IMR-90 (cell line): ENCODE measurements at regions not wholly inside any gene's neighbourhood (a gene's known extent, or its start where the extent isn't known, plus 50 kb on each side); places are given as distances from the start of the nearest gene placed in this dataset.

Experiments
- ATAC-seq: fragments of 200-7000 bp; cut with Tn5 transposase; 2 replicates; pipeline ENCODE4 v1.9.1; 2020; ENCODE audit warnings: low read depth, mild to moderate bottlenecking, moderate library complexity
- BruUV-seq: library from RNA; stranded (reverse); fragments of 400-500 nt; replicated peaks from 2 replicates; lab custom pipeline; 2021; lab: Mats Ljungman, UMichigan
- CTCF ChIA-PET: fragments of 300-600 bp; formaldehyde crosslinking; extraction: SDS; loops from one replicate; lab custom pipeline; 2021; ENCODE audit warnings: antibody characterized with exemption; lab: Yijun Ruan, JAX
- POLR2A ChIA-PET: fragments of 300-600 bp; sonication (Branson Sonifier 250); formaldehyde crosslinking; loops from one replicate; lab custom pipeline; 2022; ENCODE audit warnings: antibody characterized with exemption; ENCODE audit not compliant: unreplicated experiment; lab: Charles Lee
- DNase-seq: peaks from one replicate; pipeline ENCODE4 v3.0.0; 2013
- H2AFZ ChIP-seq: replicated peaks from 2 replicates; pipeline ENCODE3; 2013; ENCODE audit warnings: low read length, mild to moderate bottlenecking; ENCODE audit not compliant: poor library complexity
- H2AK5ac ChIP-seq: 2 replicates; pipeline ENCODE4 v1.6.1; 2013; ENCODE audit warnings: low read depth, low read length, inconsistent platforms
- H2AK9ac ChIP-seq: replicated peaks from 2 replicates; pipeline ENCODE3; 2013; ENCODE audit warnings: mild to moderate bottlenecking, low read depth, low read length, moderate library complexity; ENCODE audit not compliant: poor library complexity
- H2BK120ac ChIP-seq: 2 replicates; pipeline ENCODE4 v1.6.1; 2013; ENCODE audit warnings: low read depth, low read length, inconsistent platforms
- H2BK15ac ChIP-seq: 3 replicates; pipeline ENCODE4 v1.6.1; 2013; ENCODE audit warnings: low read depth, low read length, inconsistent platforms
- H2BK20ac ChIP-seq: 2 replicates; pipeline ENCODE4 v1.6.1; 2013; ENCODE audit warnings: low read depth, mild to moderate bottlenecking, inconsistent platforms, low read length, moderate library complexity
- H2BK5ac ChIP-seq: 2 replicates; pipeline ENCODE4 v1.6.1; 2013; ENCODE audit warnings: mild to moderate bottlenecking, low read depth, low read length, inconsistent platforms; ENCODE audit not compliant: poor library complexity, severe bottlenecking
- H3K14ac ChIP-seq: replicated peaks from 2 replicates; pipeline ENCODE4 v1.6.1; 2013; ENCODE audit warnings: low read depth, low read length, inconsistent platforms
- H3K18ac ChIP-seq: 2 replicates; pipeline ENCODE4 v1.6.1; 2013; ENCODE audit warnings: low read depth, low read length, control low read depth
- H3K23ac ChIP-seq: 2 replicates; pipeline ENCODE4 v1.6.1; 2013; ENCODE audit warnings: low read depth, low read length, inconsistent platforms
- H3K27ac ChIP-seq: 2 replicates; pipeline ENCODE4 v1.5.1; 2013; ENCODE audit warnings: mild to moderate bottlenecking, control low read depth, low read length; ENCODE audit not compliant: insufficient read depth
- H3K27me3 ChIP-seq: 2 replicates; pipeline ENCODE4 v1.6.1; 2013; ENCODE audit warnings: low read length; ENCODE audit not compliant: control insufficient read depth, insufficient read depth
- H3K36me3 ChIP-seq: 2 replicates; pipeline ENCODE4 v1.6.1; 2013; ENCODE audit warnings: low read length, mixed read lengths; ENCODE audit not compliant: control insufficient read depth, insufficient read depth
- H3K4ac ChIP-seq: 2 replicates; pipeline ENCODE4 v1.6.1; 2013; ENCODE audit warnings: low read depth, low read length, inconsistent platforms
- H3K4me1 ChIP-seq: 2 replicates; pipeline ENCODE4 v1.6.1; 2013; ENCODE audit warnings: low read length, mixed read lengths; ENCODE audit not compliant: control insufficient read depth, insufficient read depth
- H3K4me2 ChIP-seq: 2 replicates; pipeline ENCODE4 v1.6.1; 2013; ENCODE audit warnings: low read depth, mild to moderate bottlenecking, control low read depth, low read length, moderate library complexity
- H3K4me3 ChIP-seq: 2 replicates; pipeline ENCODE4 v1.5.1; 2013; ENCODE audit warnings: low read depth, mild to moderate bottlenecking, control low read depth, low read length, moderate library complexity; ENCODE audit not compliant: insufficient read depth
- H3K56ac ChIP-seq: 2 replicates; pipeline ENCODE4 v1.6.1; 2013; ENCODE audit warnings: low read length, inconsistent platforms; ENCODE audit not compliant: insufficient read depth; ENCODE audit errors: extremely low read depth
- H3K79me1 ChIP-seq, 2 experiments: 2 replicates each; pipeline ENCODE4 v1.6.1; 2013; ENCODE audit warnings: low read length in 2 of 2, inconsistent platforms in 1 of 2, low read depth in 1 of 2
- H3K9ac ChIP-seq: 2 replicates; pipeline ENCODE4 v1.6.1; 2013; ENCODE audit warnings: low read depth, low read length, control low read depth
- H3K9me1 ChIP-seq: 2 replicates; pipeline ENCODE4 v1.6.1; 2013; ENCODE audit warnings: low read length, inconsistent platforms; ENCODE audit not compliant: insufficient read depth
- H3K9me3 ChIP-seq: 2 replicates; pipeline ENCODE4 v1.6.1; 2013; ENCODE audit warnings: low read length; ENCODE audit not compliant: control insufficient read depth, insufficient read depth
- H4K20me1 ChIP-seq: 2 replicates; pipeline ENCODE4 v1.6.1; 2013; ENCODE audit warnings: low read length, inconsistent platforms; ENCODE audit not compliant: insufficient read depth
- H4K5ac ChIP-seq: 2 replicates; pipeline ENCODE4 v1.6.1; 2013; ENCODE audit warnings: mild to moderate bottlenecking, low read depth, low read length, control low read depth
- H4K8ac ChIP-seq, 2 experiments: 2 replicates each; pipeline ENCODE4 v1.6.1; 2013; ENCODE audit warnings: low read depth in 2 of 2, low read length in 2 of 2, control low read depth in 1 of 2, inconsistent platforms in 1 of 2
- H4K91ac ChIP-seq: 2 replicates; pipeline ENCODE4 v1.6.1; 2013; ENCODE audit warnings: low read depth, low read length, inconsistent platforms; ENCODE audit not compliant: insufficient read depth
- BHLHE40 ChIP-seq: fragments of 150-350 bp; IDR thresholded peaks from 2 replicates; pipeline ENCODE4 v1.6.1; 2016; ENCODE audit warnings: mild to moderate bottlenecking, low read depth, low read length
- CEBPB ChIP-seq: IDR thresholded peaks from 2 replicates; pipeline ENCODE4 v1.6.1; 2012; ENCODE audit warnings: low read depth, low read length, improper control_type of control experiment
- CHD1 ChIP-seq: IDR thresholded peaks from 2 replicates; pipeline ENCODE4 v1.6.1; 2012; ENCODE audit warnings: low read depth, low read length, improper control_type of control experiment
- CTCF ChIP-seq: conservative IDR thresholded peaks from 2 replicates; pipeline ENCODE4 v1.5.1; 2012; ENCODE audit warnings: mild to moderate bottlenecking, low read depth, low read length, improper control_type of control experiment
- ELK1 ChIP-seq: fragments of 150-350 bp; IDR thresholded peaks from 2 replicates; pipeline ENCODE4 v1.6.1; 2016; ENCODE audit warnings: low read depth, mild to moderate bottlenecking, low read length, moderate library complexity, borderline replicate concordance
- FOS ChIP-seq: fragments of 150-350 bp; IDR thresholded peaks from 2 replicates; pipeline ENCODE4 v1.6.1; 2016; ENCODE audit warnings: low read depth, low read length
- MAFK ChIP-seq: IDR thresholded peaks from 2 replicates; pipeline ENCODE4 v1.6.1; 2012; ENCODE audit warnings: low read depth, low read length, improper control_type of control experiment
- MAZ ChIP-seq: IDR thresholded peaks from 2 replicates; pipeline ENCODE4 v1.6.1; 2012; ENCODE audit warnings: low read depth, mild to moderate bottlenecking, low read length, improper control_type of control experiment, moderate library complexity, borderline replicate concordance
- MXI1 ChIP-seq: IDR thresholded peaks from 2 replicates; pipeline ENCODE4 v1.6.1; 2012; ENCODE audit warnings: low read depth, mild to moderate bottlenecking, low read length, moderate library complexity, borderline replicate concordance
- NFE2L2 ChIP-seq: fragments of 150-350 bp; IDR thresholded peaks from 2 replicates; pipeline ENCODE4 v1.6.1; 2016; ENCODE audit warnings: low read depth, mild to moderate bottlenecking, low read length
- POLR2A ChIP-seq: IDR thresholded peaks from 2 replicates; pipeline ENCODE4 v1.6.1; 2012; ENCODE audit warnings: mild to moderate bottlenecking, low read depth, low read length
- RAD21 ChIP-seq: IDR thresholded peaks from 2 replicates; pipeline ENCODE4 v1.6.1; 2012; ENCODE audit warnings: low read length, improper control_type of control experiment
- RCOR1 ChIP-seq: IDR thresholded peaks from 2 replicates; pipeline ENCODE4 v1.6.1; 2012; ENCODE audit warnings: mild to moderate bottlenecking, low read length, improper control_type of control experiment; ENCODE audit not compliant: insufficient replicate concordance
- RFX5 ChIP-seq: IDR thresholded peaks from 2 replicates; pipeline ENCODE4 v1.8.0; 2012; ENCODE audit warnings: low read depth, mild to moderate bottlenecking, low read length, moderate library complexity
- SMC3 ChIP-seq: fragments of 150-350 bp; IDR thresholded peaks from 2 replicates; pipeline ENCODE4 v1.6.1; 2016; ENCODE audit warnings: low read depth, mild to moderate bottlenecking, antibody characterized with exemption, low read length, moderate library complexity
- WGBS, 2 experiments: methylation state at CpG; one replicate each; pipeline versions ENCODE4 v1.1.5 to v1.1.7; 2013; ENCODE audit warnings: missing lambda C conversion rate in 2 of 2; ENCODE audit not compliant: insufficient read length in 1 of 2; ENCODE audit errors: extremely low coverage in 2 of 2; 5-methylcytosine and 5-hydroxymethylcytosine counted together
- dilution Hi-C: fragments of 300-500 bp; cut with HindIII; formaldehyde crosslinking; loops from one replicate; pipeline ENCODE4 v1.14.3; 2018; ENCODE audit warnings: low sequenced_read_pairs; ENCODE audit not compliant: unreplicated experiment
- in situ Hi-C: fragments of 300-500 bp; cut with MboI; formaldehyde crosslinking; loops from 3 replicates; pipeline ENCODE4 v1.14.3; 2019; ENCODE audit warnings: low sequenced_read_pairs, inconsistent platforms, mixed read lengths
- intact Hi-C: fragments of 100-400 bp; cut with micrococcal nuclease; formaldehyde crosslinking; loops from 2 replicates; pipeline ENCODE4 v1.10.0; 2022
- TF ChIP-seq, protein P1 (sequence below): fragments of 150-350 bp; IDR thresholded peaks from 2 replicates; pipeline ENCODE4 v1.6.1; 2017; ENCODE audit warnings: mild to moderate bottlenecking, antibody characterized with exemption, low read length, low read depth

DNA sequence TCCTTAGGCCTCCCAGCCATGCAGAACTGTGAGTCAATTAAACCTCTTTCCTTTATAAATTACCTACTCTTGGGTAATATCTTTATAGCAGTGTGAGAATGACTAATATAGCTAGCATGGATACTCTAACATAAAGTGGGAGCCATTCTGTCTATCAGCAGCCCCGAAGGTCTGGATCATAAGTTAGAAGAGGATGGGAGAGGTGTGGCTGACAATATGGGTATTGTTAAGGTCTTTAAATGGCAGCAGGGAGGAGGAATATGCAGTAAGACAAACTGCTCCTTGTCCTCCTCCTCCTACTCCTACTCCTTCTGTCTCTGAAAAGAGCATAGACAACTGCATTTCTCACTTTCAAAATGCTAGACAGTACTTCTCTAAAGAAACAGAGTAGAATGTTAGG, 214.0 kb upstream of the C1orf87 start:
- Histone ChIP-seq H4K8ac (no peak overlapping the region), H4K5ac (no peak overlapping the region), H3K4me2 (no peak overlapping the region), H3K9me3 (peaks cover 3% of the 10 kb centered on the region; the same call in 1 of the 2 replicates), H2BK120ac (no peak overlapping the region), H3K79me1 (no peaks in the 10 kb centered on the region), H3K23ac (no peak overlapping the region), H2BK20ac (no peak overlapping the region), H2AK5ac (no peak overlapping the region), H2BK15ac (no peak overlapping the region), H3K14ac (no peak overlapping the region), H3K9me1 (no peaks in the 10 kb centered on the region), H3K27ac (no peak overlapping the region), H3K27me3 (no peaks in the 10 kb centered on the region), H2AFZ (no peak overlapping the region), H3K4me1 (no peaks in the 10 kb centered on the region), H2BK5ac (no peak overlapping the region), H3K56ac (no peak overlapping the region), H4K20me1 (no peaks in the 10 kb centered on the region), H3K36me3 (no peaks in the 10 kb centered on the region), H3K4ac (no peak overlapping the region), H3K9ac (no peak overlapping the region), H2AK9ac (no peak overlapping the region), H4K91ac (no peak overlapping the region), H3K4me3 (no peak overlapping the region), H3K18ac (no peak overlapping the region)
- in situ Hi-C loops = no loop called here
- no CpG with 5 or more reads among the region's 1 CpG for WGBS, 2 experiments
- POLR2A ChIA-PET = no interaction called here
- DNase-seq = no peak
- dilution Hi-C loops = no loop called here
- no TSS peak for BruUV-seq
- intact Hi-C loops = no loop called here
- CTCF ChIA-PET = no interaction called here
- no peak for TF ChIP-seq BHLHE40
- no peak for TF ChIP-seq FOS
- TF ChIP-seq MAFK = no peak
- no peak for TF ChIP-seq NFE2L2
- TF ChIP-seq, protein P1, sequence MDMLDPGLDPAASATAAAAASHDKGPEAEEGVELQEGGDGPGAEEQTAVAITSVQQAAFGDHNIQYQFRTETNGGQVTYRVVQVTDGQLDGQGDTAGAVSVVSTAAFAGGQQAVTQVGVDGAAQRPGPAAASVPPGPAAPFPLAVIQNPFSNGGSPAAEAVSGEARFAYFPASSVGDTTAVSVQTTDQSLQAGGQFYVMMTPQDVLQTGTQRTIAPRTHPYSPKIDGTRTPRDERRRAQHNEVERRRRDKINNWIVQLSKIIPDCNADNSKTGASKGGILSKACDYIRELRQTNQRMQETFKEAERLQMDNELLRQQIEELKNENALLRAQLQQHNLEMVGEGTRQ = no peak
- no peak for TF ChIP-seq MXI1
- no peak for TF ChIP-seq RCOR1
- no peak for TF ChIP-seq ELK1
- TF ChIP-seq SMC3 = no peak
- TF ChIP-seq MAZ = no peak
- no peak for TF ChIP-seq CEBPB
- no peak for TF ChIP-seq CHD1
- no peak for TF ChIP-seq RFX5
- no peak for TF ChIP-seq RAD21
- TF ChIP-seq POLR2A = no peak
- TF ChIP-seq CTCF = no peak
- ATAC-seq = no peak
